Suppressor macrophage treated with lipopolysaccharide for 1 hour (primary cell): ENCODE measurements at regions not wholly inside any gene's neighbourhood (a gene's known extent, or its start where the extent isn't known, plus 50 kb on each side); places are given as distances from the start of the nearest gene placed in this dataset.
A peak's percentile ranks its signal among the peaks of the same experiment; 100 is the strongest.

Experiments used
- DNase-seq, 3 donors: peaks; one replicate each; pipeline ENCODE4 v3.0.0-alpha.2; 2020 to 2022

DNA sequence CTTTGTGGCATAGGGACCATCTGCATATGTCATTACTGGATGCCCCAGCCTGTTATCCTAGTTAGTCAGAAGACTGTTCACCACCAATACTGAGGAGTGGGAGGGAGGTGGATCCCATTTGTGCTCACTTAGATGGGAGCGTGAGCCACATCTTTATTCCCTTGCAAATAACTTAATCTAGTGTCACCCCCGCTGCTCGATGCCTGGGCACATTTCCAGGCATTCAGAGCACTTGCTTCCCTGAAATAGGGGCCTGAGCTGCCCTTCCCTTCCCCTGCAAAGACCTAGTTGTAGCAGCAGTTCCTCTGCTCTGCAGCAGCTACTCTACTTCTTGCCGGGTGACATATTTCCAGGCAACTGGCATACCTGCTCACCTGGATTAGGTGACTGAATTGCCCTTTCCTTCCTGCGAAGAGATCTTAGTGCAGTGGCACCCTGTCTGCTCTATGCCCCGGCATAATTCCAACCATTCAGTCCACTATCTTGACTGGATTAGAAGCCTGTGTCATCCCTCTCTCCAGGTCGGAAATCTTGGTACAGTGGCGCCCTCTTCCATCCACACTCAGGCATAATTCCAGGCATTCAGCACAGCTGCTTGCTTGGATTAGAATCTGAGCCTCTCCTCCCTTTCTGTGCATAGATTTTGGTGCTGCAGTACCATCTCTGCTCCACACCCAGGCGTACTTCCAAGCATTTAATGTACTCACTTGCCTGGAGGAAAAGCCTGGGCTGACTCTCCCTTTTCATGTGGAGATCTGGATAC is 1389.1 kb upstream of the TMEFF2 start:
- DNase-seq = peak in 2 of 3 donors; percentile 4 to 10

DNA sequence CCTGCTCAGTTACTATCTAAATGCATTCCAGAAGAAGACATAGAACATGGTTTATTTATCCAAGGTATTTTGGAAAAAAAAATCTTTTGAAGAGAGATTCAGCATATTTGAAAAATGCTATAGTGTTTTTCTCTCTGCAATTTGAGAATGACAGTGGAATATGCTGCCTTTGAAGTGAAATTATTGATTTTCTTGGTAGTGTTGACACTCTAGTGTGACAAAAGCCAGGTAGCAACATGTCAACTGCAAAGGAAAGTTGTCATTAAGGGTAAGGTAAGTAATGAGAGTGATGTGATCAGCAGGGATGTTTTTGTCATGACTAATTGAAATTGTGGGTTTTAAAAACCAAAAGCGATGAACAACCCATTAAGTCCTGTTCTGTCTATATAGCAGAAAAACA is 1387.1 kb upstream of the TMEFF2 start:
- no peak for DNase-seq

DNA sequence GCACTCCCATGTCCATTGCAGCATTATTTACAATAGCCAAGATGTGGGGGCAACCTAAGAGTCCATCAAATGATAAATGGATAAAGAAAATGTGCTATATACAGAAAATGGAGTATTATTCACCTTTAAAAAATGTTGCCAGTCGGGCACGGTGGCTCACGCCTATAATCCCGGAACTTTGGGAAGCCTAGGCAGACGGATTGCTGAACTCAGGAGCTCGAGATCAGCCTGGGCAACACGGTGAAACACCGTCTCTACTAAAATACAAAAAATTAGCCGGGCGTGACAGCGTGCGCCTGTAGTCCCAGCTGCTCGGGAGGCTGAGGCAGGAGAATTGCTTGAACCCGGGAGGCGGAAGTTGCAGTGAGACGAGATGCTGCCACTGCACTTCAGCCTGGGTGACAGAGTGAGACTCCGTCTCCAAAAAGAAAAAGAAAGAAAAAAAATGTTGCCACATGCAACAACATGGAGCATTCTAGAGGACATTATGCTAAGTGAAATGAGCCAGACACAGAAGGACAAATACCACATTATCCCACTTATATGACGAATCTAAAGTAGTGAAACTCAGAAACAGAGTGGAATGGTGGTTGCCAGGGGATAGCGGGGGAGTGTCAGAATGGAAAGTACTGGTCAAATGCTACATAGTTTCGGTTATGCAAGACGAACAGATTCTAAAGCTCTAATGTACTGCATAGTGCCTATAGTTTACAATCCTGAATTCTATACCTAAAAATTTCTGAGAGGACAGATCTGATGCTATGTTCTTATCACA is 1385.6 kb upstream of the TMEFF2 start:
- no peak for DNase-seq

DNA sequence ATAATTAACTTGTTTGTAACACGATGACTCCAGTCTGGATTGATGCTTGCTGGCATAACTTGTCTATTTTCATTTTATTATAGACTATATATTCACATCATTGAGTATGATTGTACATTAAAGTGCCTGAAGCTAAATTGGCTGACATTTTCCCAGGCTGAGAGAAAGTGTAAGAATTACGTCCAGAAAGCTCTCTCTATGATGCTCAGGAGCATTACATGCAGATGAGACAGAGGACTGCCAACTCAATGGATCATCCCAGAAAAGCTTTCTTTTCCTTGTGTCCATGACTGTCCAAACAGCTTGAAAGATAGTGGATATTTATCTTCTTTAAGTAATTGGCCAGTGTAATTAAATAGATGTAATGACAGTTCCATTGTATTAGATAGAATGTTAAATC is 1372.2 kb upstream of the TMEFF2 start:
- no peak for DNase-seq

DNA sequence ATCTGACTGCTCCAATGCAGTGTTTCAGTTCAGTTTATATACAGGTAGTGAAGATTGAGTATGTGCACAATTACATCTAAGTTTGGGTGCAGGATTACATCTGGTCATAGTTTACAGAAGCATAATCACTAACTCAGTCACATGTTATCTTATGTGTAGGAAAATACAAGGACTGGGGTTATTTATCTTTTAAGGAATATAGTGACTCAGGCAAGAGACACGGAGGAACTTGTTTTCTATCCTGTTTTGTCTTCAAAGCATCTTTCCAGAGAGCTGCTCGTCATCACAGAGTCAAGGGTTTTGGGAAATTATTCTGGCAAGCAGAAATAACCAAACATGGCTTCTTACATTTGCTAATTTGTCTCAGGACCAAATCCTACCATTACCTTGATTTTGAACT is 1371.5 kb upstream of the TMEFF2 start:
- DNase-seq = no peak

DNA sequence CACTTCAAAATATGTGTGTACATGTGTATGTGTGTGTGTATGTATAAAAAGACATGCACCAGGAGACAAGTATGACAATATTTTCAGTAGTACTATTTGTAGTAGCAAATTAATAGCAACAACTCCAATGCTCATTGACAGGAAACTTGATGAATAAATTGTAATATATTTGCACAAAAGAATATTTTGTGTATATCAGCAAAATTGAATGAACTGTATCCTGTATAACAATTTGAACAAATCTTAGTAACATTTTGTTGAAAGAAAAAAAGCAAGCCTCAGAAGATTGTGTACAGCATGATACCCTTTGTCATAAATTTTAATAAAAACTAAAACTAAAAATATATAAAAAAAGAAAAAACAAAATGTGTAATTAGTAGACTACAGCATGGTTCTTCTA is 1367.3 kb upstream of the TMEFF2 start:
- DNase-seq = no peak

DNA sequence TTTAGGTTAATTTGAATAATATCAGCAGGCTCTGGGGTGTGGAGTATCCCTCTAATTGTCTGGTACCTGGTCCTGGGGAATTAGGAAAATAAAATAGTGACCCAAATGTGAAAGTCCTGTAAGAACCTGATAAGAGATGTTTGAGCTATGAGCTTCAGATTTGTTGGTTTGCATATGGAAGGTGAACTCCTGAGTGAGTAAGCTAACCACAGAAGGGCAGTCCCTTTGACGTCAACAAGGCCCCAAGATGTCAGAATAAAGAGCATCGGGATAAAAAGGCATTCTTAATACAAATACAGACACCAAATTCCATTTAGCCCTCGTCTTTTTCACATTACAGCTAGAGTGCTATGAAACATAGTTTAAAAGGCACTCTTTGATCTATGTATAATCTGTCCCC is 1366.3 kb upstream of the TMEFF2 start:
- DNase-seq = no peak

DNA sequence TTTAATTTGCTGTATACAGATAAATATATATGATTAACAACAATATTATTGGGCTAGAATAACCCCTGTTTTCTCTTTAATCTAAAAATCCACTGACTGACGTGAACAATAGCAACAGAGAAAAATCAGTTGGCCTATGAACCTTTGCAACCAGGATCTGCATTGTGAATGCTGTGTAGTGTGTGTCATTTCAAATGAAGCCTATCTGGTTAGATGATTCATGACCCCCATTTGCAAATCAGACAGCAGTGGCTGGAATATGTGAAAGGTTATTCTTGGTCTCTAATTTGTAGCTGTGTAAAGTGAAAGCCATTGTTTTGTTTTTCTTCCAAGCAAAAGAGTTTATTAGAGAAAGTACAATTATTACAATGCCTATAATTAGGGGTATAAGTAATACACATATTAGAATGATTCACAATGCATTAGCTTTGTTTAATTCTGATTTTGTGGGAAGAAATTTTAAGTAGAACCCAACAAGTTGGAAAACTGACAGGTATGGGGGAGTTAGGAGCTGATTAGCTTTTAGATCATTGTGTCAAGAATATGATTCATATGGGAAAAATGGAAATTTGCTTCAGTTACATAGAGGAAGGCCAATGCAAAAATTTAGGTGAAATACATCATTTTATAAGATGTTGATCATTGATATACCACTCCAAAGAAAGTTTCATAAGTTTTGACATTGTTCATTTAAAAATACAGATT is 1362.2 kb upstream of the TMEFF2 start:
- no peak for DNase-seq

DNA sequence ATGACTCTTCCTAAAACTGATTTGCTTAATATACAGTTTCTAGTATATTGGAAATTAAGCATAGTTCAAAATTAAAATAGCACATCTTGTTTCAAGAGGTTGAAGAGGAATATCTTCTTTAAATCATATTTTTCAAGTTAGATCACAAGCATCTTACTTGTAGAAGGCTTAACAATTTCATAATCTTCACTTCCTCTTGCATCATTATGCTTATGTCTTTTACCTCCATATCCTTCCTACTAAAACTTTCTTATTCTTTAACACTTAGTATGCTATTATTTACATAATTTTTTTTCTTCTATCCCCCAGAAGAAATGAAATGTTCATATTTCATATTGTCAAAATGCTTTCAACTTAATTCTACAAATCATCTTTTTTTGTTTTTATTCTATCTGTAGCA is 1354.9 kb upstream of the TMEFF2 start:
- DNase-seq = peak in 1 of 3 donors; percentile 31

DNA sequence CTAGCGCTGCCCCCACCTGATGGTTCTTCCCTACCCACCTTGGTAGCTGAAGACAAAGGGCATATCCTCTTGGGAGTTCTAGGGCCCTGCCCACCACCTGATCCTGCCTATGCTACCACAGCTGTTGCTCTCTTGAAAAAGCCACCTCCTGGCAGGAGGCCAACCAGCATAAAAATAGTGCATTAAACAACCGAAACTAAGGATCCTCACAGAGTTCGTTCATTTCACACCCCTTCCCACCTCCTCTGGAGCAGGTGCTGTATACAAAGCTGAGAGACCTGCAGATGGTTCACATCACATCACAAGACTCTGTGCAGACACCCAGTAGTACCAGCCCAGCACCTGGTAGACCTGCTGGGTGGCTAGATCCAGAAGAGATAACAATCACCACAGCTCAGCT is 1348.0 kb upstream of the TMEFF2 start:
- no peak for DNase-seq

DNA sequence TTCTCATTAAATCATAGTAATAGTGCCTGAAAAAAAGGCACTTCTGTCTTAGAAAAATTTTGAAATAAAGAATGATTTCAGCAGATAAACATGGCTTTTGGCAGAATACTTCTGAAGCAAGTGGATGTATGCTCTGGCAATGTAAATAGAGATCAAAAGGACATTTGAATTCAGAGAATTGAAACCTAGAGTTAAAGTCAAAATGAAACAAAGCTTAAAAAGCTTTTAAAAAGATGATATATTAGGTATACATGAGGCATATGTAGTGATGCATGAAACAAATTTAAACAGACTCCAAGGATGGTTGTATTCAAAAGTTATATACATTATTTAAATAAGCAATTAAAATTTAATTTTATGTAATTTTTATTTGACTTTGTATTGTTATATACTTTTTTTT is 1344.5 kb upstream of the TMEFF2 start:
- no peak for DNase-seq

DNA sequence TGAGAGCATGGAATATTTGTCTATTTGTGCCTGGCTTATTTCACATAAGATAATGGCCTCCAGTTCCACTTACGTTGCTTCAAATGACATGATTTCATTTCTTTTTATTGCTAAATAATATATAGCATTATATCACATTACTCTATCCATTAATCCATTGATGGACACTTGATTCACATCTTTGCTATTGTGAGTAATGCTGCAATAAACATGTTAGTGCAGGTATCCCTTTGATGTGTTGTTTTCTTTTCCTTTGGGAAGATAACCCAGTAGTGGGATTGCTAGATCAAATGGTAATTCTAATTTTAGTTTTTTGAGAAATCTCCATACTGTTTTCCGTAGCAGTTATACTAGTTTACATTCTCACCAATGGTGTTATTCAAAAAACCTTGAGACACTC is 1343.3 kb upstream of the TMEFF2 start:
- no peak for DNase-seq

DNA sequence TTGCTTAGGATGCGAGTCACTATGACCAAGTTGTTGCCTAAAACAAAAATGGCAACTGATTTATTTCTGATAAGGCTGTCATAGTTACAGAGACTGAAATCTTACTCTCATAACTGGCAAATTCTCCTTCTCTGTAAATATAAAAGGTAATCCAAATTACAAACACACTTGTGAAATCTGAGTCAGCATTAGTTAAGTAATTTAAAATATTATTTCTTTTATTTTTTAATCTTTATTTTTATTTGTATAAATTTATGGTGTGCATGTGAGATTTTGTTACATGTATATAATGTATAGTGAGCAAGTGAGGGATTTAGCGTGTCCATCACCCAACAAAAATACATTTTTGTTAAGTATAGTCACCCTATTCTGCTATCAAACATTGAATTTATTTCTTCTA is 1342.8 kb upstream of the TMEFF2 start:
- no peak for DNase-seq

DNA sequence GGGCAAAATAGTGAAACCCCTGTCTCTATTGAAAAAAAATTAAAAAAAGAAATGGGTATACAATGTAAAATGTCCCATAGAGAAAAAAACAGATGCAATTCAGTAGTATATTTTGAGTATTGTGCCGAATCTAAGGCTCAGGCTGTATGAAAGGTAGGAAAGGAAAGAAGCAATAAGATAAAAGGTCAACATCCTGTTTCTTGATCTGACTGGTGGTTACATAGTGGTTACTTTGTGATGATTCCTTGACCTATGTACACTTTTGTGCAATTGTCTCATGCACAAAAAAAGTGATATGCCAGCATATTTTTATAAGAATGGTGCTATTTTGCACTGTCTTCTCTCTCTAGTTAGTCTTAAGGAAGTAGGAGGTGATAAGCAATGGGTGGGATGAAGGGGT is 1333.7 kb upstream of the TMEFF2 start:
- DNase-seq = no peak

DNA sequence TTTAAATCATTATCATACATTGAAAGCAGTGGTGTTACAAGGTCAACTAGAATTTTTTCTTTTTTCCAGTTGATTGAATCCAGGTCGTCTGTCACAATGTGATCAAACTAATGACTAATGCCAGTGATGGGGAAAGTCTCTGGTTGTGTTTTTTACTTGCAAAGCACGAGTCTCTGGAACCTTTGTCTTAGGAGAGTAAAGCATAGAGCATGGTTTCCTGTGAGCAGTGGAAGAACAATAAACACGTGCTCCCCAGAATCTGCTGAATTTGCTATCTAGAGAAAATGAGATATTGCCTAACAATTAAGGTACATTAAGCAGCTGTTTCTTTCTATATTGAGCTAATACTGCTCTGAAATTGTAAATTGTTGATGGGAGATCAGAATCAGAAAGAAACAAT is 1332.4 kb upstream of the TMEFF2 start:
- DNase-seq = no peak

DNA sequence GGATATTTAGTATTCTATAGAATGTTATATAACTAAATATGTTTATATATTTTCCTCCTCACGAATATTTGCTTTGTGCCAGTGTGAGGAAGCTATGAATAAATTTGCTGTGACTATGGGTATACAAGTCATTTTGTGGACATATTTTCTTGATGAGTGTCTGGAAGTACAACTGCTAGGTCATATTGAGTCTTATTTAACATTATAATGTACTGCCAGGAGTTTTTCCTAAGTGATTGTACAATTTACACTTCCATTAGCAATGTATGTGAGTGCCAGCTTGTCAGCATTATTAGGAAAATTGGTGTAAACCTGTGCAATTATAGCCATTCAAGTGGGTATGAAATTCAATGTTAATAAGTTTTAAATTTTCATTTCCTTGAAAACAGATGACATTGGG is 1328.9 kb upstream of the TMEFF2 start:
- DNase-seq = no peak

DNA sequence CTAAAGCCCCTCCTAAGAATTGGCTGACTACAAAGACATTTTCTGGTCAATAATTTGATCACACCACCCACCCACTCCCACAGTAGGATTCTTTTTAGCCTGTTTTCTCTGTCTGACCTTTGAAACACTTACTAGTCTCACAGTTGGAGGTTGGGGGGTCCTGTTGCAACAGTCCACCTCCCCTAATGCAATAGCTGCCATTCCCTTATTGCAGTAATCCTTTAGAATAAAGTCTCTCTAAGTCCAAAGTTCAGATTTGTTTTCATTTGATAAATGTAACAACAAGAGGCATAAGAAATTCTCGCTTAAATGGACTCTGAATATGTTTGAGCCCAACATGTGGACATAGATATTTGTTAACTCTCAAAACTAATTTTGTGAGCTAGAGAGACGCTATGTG is 1326.8 kb upstream of the TMEFF2 start:
- DNase-seq = no peak

DNA sequence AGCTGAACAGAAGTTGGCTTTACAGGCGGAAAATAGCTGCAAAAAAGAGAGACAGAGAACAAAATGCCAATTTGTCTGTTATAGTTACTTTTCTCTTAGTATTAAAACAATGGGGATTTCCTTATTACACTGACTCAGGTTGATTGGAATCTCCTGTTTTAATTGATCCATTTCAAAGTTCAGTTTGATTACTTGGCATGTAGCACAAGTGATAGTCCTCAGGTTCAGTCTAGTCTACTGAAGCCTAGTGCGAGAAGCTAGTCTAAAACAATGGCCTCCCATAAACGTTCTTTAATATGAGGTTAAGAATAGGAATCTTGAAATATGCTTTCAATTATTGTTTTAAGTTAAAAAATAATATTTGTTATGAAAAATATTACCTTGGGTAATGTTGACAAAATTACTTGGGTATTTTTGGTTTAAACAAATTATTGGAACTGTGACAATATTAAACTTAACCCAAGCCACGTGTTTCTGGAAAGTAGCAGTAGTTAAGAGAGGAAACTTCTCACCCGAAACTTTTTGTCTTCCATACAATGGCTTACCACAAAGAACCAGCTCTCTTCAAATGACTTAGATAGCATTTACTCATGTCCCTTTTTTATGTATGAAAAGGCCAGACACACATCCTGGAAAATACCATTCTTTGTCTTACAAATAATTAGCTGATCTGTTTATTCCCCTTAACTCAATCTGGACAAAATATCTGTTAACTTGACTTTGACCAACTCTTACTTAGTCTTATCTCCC is 1326.2 kb upstream of the TMEFF2 start:
- no peak for DNase-seq

DNA sequence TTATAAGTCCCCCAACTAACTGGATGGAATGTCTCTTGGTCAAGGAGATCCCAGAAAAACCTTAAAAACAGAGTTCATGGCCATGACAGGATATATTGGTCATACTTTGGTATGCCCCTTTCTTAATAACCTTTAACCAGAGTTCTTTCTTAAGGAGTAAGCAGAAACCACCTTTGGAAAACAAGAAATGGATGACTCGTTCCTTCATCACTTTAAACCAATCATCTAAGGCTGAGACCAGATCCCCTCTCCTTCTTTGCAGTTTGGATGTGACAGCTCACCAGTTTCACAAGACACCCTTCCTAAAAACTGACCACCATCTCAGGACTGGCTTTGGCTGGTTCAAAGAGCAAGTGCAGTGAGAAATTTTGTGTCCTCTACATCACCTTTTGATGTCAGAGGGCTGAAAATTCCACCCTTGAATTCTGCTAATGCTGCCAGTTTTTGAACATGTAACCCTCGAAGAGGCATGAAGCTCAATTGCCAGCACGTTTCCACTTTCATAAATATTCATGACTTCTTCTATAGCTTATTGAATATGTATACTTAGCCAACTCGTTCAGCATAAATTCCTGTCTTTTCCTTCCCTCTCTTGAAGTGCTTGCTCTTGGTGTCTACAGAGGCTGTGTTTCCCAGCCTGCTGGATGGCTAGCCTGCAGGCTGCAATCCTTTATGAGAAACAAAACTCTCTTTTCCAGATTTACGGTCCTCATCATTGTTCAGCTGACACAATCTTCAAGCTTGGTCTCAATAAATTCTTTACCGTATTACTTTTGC is 1323.5 kb upstream of the TMEFF2 start:
- no peak for DNase-seq

DNA sequence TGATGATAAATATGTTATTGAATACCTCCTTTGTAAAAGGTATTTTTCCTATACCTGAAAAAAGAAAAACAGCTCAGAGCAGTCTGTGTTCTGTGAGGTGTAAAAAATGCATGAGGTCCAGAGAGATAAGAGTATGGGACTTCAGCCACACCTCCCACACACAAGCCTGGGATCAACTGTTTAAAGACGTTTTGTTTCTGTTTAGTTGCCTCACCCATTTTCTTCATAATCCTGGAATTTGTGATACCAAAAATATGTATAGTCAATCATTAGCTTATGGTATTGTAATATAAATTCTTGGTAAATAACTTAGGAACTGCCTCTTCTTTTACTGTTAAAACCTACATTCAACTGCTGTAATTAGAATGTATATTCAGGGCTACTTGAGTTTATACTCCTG is 1322.9 kb upstream of the TMEFF2 start:
- DNase-seq = no peak

DNA sequence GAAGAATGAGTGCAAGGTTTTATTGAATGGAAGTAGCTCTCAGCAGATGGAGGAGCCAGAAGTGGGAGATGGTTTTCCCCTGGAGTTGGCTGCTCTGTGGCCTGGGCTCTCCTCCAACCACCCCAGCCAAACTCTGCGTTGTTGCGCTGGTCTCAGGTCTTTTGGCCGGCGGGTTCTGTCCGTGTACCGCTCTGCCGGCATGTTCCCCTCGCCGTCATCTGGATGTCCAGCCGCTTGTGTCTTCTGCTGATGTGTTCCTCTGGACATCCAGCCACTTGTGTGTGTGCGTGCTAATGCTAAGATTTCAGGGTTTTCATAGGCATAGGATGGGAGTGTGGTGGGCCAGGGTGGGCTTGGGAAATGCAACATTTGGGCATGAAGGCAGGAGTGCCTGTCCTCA is 1311.3 kb upstream of the TMEFF2 start:
- DNase-seq = no peak

DNA sequence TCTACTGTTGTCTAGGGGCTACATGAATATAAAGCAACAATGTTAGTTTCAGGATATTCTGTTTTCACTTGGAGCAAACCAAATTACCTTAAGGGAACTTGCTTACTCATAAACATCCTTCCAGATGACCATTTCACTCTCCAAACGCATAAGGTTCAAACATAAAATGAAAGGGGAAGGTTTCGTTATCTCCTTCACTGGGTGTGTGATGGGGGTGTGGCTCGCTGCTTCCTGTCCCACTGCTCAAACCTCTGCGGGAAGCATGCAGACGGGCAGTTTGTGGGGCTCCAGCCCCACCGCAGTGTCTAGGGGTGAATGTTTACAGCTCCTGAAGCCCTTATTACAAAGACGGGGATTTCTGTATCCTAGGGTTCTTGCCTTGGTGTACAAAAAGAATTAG is 1310.9 kb upstream of the TMEFF2 start:
- no peak for DNase-seq
